ENCODE measurements at regions not wholly inside any gene's neighbourhood (a gene's known extent, or its start where the extent isn't known, plus 50 kb on each side); places are given as distances from the start of the nearest gene placed in this dataset.

- DNase-seq (ENCODE audit: low read depth in 2 of 2, low spot score in 1 of 2) = no peak
Observed at GRCh38 chr16:85187886-85188285, 75.6 kb upstream of the CIBAR2 start.

- no peak for DNase-seq (ENCODE audit: low read depth in 2 of 2, low spot score in 1 of 2)
Observed at GRCh38 chr16:85188822-85189672, 76.8 kb upstream of the CIBAR2 start.

GRCh38 chr16:85190572-85190971 is 78.3 kb upstream of the CIBAR2 start:
- no peak for DNase-seq (ENCODE audit: low read depth in 2 of 2, low spot score in 1 of 2)

GRCh38 chr16:85191341-85191965 is 79.2 kb upstream of the CIBAR2 start:
- no peak for DNase-seq (ENCODE audit: low read depth in 2 of 2, low spot score in 1 of 2)

GRCh38 chr16:85192238-85193114 is 80.2 kb upstream of the CIBAR2 start:
- no peak for DNase-seq (ENCODE audit: low read depth in 2 of 2, low spot score in 1 of 2)

GRCh38 chr16:85193115-85193493 is 80.8 kb upstream of the CIBAR2 start:
- no peak for DNase-seq (ENCODE audit: low read depth in 2 of 2, low spot score in 1 of 2)

GRCh38 chr16:85193876-85194275 is 81.6 kb upstream of the CIBAR2 start:
- no peak for DNase-seq (ENCODE audit: low read depth in 2 of 2, low spot score in 1 of 2)

- no peak for DNase-seq (ENCODE audit: low read depth in 2 of 2, low spot score in 1 of 2)
Observed at GRCh38 chr16:85194307-85195270, 82.3 kb upstream of the CIBAR2 start.

GRCh38 chr16:85195271-85195647 is 83.0 kb upstream of the CIBAR2 start:
- DNase-seq (ENCODE audit: low read depth in 2 of 2, low spot score in 1 of 2) = no peak

- no peak for DNase-seq (ENCODE audit: low read depth in 2 of 2, low spot score in 1 of 2)
Observed at GRCh38 chr16:85195900-85196772, 83.9 kb upstream of the CIBAR2 start.

- DNase-seq (ENCODE audit: low read depth in 2 of 2, low spot score in 1 of 2) = no peak
Observed at GRCh38 chr16:85196976-85197375, 84.7 kb upstream of the CIBAR2 start.

GRCh38 chr16:85197611-85198566 is 85.6 kb upstream of the CIBAR2 start:
- no peak for DNase-seq (ENCODE audit: low read depth in 2 of 2, low spot score in 1 of 2)

- DNase-seq (ENCODE audit: low read depth in 2 of 2, low spot score in 1 of 2) = no peak
Observed at GRCh38 chr16:85199069-85199725, 86.9 kb upstream of the CIBAR2 start.

GRCh38 chr16:85199880-85200279 is 87.6 kb upstream of the CIBAR2 start:
- no peak for DNase-seq (ENCODE audit: low read depth in 2 of 2, low spot score in 1 of 2)

GRCh38 chr16:85200471-85201278 is 88.4 kb upstream of the CIBAR2 start:
- DNase-seq (ENCODE audit: low read depth in 2 of 2, low spot score in 1 of 2) = no peak

GRCh38 chr16:85201574-85201973 is 89.3 kb upstream of the CIBAR2 start:
- no peak for DNase-seq (ENCODE audit: low read depth in 2 of 2, low spot score in 1 of 2)

GRCh38 chr16:85202051-85202601 is 89.9 kb upstream of the CIBAR2 start:
- no peak for DNase-seq (ENCODE audit: low read depth in 2 of 2, low spot score in 1 of 2)
